ENCODE measurements at regions not wholly inside any gene's neighbourhood (a gene's known extent, or its start where the extent isn't known, plus 50 kb on each side); places are given as distances from the start of the nearest gene placed in this dataset.

DNA sequence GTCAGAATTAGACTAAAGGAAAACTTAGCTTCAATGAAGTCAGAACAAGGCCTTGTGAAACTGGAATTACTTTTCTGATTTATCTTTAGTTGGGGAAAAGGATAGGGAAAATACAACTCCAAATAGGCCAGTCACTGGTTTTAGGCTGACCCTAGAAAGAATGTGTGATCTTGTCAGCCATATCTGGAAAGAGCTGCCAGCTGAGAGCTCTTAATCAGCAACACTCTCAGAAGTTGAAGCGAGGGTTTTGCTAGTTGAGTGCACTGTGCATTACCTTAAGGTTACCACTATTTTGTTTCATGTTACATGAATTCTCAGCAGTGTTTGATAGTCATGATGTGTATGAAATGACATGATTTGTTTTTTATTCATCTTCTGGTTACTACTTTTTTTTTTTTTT lies 905.3 kb upstream of the ALCAM start:
- DNase-seq (ENCODE audit: low read depth in 2 of 2): no peak

DNA sequence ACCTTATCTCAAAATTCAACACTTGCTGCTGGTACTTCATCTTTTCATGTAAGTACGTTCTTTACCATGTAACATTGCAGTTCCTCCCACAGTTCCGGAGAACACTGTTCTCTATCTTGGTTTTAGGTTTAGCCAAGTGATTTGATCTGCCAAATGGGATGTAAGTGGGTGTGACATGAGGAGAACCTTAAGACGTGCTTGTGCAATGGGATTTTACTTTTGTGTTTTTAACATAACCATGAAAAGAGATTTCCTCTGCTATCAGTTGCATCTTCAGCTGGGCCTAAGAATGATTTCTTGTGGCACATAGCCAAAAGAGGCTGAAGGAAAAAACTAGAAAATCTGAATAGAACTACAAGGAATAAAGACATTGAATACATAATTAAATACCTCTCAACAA lies 894.5 kb upstream of the ALCAM start:
- DNase-seq (ENCODE audit: low read depth in 2 of 2): no peak

DNA sequence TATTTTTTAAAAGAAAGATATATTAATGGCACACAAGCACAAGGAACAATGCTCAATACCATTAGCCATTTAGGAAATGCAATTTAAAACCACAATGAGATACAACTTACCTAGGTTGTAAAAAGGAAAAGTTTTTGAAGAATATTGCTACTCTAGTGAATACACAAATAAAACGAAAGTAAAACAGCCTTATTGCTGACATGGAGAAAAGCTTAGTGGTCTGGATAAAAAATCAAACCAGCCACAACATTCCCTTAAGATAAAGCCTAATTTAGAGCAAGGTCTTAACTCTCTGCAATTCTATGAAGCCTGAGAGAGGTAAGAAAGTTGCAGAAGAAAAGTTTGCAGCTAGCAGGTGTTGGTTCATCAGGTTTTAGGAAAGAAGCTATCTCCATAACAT lies 892.7 kb upstream of the ALCAM start:
- no peak for DNase-seq (ENCODE audit: low read depth in 2 of 2)

DNA sequence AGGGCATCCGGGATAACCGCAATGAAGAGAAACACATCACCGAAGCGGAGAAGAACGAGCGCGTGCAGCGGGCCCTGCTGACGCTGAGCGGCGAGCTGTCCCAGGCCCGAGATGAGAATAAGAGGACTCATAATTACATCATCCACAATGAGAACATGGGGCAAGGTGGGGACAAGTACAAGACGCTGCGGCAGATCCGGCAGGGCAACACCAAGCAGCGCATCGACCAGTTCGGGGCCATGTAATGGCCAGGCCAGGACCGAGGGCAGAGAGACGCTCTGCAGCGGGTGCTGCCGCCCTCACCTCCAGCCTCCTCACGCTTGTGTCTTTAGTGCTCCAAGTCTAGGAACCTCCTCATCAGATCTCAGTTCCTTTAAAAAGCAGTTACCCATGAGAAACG lies 863.7 kb upstream of the ALCAM start:
- DNase-seq (ENCODE audit: low read depth in 2 of 2): no peak

DNA sequence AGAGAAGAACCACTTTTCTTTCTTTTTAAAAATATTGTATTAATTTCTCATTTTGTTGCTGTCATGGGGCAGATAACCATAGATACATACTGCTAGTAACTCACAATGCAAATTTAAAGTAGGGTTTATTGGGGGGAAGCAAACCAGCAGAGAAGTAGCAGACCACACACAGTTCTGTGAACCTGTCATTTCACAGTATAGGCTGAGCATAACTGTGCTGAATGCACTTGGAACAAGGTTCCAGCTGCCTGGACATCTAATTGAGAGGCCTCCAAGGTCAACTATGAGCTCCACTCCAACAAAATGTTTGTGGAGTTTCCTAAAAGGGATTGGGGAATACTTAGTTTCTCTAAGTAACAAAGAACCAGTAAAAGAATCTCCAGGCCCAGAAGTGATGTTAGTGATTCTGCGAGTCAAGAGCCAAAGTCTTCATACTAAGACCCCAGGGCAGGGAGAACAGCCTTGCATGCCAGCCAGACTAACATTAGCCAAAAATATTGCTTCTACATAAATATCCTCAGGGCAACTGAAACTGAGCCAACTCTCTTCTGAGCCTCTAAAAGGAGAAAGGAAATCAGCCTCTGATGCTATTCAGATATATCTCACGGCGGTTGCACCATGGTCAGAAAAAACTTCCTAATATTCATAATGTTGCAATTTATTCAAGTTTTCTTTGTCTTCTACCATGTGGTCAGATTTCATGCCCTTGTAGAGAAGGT lies 856.4 kb upstream of the ALCAM start:
- DNase-seq (ENCODE audit: low read depth in 2 of 2): no peak

DNA sequence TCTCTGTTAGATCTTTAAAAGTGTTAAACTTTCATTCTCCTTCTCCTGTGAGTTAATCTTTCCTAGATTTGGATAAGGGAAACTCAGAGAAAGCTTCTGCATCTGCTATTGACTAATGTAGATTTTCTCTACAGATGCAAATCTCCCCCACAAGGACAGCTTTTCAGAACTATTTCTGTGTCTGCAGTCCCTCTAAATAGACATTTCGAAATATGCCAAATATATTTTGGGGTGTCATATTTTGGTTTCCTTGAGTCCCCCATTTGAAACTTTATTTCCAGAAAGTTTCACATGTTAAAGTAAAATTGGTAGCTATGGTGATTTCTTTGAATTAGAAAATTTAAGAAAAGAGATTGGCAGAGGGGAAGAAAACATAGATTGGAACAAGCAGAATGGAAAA lies 852.3 kb upstream of the ALCAM start:
- DNase-seq (ENCODE audit: low read depth in 2 of 2): no peak

DNA sequence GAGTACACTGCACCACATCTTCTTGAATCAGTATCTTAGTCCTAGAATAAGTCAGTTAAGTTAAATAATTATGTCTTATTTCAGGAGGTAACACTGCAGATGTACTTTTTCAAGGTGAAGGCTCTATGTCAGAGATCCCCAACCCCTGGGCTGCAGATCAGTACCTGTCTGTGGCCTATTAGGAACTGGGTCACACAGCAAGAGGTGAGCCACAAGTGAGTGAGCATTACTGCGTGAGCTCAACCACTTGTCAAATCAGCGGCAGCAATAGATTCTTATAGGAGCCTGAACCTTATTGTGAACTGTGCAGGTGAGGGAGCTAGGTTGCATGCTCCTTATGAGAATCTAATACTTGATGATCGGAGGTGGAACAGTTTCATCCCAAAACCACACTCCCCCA lies 851.9 kb upstream of the ALCAM start:
- no peak for DNase-seq (ENCODE audit: low read depth in 2 of 2)

DNA sequence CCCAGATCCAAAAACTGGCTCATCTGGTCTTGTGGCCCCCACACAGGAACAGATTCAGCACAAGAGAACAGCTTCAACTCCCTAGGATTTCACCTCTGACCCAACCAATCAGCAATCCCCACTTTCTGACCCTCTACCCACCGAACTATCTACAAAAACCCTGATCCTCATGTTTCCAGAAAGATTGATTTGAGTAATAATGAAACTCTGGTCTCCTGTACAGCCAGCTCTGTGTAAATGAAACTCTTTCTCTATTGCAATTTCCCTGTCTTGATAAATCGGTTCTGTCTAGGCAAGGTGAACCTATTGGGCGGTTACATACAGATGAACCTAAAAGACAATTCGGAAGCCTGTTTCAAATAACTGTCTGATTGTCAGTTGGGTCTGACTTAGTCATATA lies 847.6 kb upstream of the ALCAM start:
- DNase-seq (ENCODE audit: low read depth in 2 of 2): no peak

DNA sequence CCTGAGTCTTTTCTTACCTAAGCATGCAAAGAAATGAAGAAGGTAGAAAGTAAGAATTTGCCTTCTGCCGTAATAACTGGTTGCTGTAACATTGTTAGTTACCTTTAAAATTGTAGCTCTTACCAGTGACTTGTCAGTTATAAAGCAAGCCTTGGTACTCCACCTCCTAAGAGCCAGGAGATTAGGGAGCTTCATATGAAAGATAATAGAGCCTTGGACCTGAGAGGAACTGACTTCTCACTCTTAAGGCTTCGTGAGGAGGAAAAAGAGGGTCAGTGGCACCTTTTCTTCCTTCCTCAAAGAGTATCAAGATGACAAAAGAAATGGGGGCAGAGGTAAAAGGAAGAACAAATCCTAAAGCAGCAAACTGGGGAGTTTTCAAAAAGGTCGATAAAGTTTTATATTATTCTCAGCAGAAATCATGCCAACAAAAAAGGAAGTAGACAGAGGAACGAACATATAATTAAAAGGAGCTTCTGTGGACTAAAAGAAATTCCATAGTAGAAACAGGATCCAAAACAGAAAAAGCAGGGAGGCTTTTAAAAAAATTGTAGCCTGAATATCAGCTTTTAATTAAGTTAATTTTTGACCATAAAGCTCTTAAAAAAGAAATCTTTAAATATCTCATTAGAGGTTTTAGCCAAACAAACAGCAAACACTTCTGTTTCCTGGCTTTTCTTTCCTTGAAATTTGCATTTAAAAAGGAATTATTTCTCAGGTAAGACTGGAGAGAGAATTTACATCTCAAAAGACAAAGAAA lies 847.1 kb upstream of the ALCAM start:
- no peak for DNase-seq (ENCODE audit: low read depth in 2 of 2)

DNA sequence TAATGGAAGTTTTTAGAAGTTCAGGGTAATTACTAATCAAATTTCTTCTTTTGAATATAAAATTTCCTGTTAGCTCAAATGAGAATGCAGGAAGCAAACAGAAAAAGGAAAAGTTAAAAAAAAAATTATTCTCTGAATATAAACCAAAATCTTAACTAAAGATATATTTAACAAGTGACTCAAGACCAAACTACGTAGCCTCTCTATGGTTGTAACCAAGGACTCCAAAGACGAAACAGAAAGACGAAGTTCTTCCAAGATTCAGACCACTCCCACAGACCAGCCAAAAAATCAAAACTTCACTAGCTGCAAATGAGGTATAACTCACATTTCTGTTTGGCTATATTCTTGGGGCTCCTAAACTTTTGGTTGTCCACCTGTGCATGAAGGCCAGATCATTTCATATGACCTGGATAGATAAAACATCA lies 846.5 kb upstream of the ALCAM start:
- DNase-seq (ENCODE audit: low read depth in 2 of 2): no peak

DNA sequence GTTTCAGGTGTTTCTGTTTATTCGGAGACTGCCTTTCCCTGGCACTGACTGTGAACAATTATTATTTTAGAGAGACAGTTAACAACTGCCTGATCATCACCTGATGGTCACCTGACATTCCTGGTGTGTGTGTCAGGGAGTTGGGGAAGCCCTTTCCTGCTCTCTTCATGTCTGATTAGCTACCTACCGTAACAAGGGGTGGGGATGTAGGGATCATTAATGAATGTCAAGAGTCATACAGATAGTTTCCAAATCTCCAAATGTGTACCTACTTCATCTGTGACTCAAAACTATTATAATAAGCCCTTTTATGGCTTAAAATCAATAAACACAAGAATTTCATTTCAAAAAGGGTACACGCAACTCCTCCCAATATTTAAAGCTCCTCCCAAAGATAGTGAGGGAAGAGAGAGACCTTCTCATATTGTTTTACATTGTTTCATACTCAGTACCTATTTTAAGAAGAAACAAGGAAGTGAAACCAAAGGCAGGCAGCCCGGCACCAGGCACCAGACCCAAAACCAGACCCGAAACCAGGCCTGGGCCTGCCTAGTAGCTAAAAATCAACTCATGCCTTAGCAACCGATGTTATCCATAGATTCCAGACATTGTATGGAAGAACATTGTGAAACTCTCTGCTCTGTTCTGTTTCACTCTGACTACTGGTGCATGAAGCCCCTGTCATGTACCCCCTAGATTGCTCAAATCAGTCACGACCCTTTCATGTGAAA lies 844.9 kb upstream of the ALCAM start:
- no peak for DNase-seq (ENCODE audit: low read depth in 2 of 2)

DNA sequence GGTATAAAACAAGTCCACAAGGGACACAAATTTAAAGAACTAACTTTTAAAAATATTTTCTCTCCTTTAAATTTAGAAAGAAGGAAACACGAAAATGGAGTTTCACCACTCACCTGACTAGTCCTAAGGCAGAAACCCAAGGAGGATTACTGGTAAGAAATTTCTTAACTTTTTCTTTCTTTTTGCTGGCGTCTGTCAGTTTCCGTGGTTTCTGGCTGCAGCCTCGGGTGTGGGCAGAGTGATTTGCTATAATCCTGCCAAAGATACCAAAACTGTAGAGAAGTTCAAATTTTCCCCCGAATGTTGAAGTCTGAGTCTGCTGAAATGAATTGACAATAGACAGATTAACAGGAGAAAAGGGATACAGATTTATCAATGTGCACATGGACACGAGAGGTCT lies 843.6 kb upstream of the ALCAM start:
- DNase-seq (ENCODE audit: low read depth in 2 of 2): no peak

DNA sequence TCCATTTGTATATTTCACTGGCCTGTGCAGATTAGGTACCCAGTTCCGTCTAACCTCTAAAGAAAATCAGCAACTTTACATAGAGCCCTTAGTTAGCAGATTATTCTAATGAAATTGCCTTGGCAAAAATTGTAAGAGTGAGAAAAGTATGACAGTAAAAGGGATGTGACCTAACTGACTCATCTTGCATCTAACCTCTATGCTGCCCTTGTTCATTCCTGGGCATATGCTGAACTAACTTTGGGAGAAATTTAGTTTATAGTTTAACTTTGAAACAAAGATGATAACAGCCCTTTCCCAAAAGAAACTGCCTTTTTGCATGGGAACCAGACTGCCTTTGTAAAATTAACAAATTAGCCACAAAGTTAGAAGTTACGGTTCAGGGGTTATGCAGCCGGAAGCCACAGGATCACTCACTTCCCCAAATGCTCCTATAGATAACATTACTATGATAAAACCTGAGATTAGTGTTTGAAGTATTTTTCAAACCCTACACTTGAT lies 839.8 kb upstream of the ALCAM start:
- no peak for DNase-seq (ENCODE audit: low read depth in 2 of 2)

DNA sequence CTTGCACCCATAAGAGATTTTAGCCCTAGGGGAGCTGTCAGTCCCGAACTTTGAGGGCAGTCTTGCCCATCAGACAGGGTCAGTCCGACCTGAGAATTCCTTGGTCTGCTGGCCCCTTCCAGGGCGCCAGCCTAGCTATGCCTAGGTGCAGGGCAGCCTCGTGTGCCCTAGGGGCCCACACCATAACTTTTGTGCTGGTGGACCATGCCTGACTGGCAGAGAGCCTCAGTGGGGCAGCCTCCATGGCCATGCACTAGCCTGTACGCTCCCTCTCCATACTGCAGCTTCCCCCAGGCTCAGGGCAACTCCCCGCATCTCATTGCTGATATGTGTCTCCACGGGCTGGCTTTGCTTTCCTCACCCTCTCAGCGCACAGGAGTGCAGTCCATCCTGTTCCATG lies 835.8 kb upstream of the ALCAM start:
- DNase-seq (ENCODE audit: low read depth in 2 of 2): no peak

DNA sequence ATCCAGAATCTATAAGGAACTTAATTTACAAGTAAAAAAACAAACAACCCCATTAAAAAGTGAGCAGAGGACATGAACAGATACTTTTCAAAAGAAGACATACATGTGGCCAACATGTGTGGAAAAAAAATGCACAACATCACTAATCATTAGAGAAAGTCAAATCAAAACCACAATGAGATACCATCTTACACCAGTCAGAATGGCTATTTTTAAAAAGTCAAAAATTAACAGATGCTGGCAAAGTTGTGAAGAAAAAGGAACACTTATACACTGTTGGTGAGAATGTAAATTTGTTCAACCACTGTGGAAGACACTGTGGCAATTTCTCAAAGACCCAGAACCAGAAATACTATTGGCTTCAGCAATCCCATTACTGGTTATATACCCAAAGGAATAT lies 830.0 kb upstream of the ALCAM start:
- no peak for DNase-seq (ENCODE audit: low read depth in 2 of 2)

DNA sequence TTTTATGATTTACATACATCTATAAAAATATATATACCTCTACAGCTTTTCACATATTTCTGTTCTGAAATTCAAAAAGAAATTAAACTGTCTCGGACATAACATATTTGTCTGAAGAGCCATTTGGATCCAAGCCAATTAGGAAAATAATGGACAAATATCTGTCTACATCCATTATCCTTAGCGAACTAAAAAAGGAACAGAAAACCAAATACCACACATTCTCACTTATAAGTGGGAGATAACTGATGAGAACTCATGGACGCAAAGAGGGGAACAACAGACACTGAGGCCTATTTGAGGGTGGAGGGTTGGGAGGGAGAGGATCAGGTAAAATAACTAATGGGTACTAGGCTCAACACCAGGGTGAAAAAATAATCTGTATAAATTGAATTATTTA lies 829.4 kb upstream of the ALCAM start:
- no peak for DNase-seq (ENCODE audit: low read depth in 2 of 2)

DNA sequence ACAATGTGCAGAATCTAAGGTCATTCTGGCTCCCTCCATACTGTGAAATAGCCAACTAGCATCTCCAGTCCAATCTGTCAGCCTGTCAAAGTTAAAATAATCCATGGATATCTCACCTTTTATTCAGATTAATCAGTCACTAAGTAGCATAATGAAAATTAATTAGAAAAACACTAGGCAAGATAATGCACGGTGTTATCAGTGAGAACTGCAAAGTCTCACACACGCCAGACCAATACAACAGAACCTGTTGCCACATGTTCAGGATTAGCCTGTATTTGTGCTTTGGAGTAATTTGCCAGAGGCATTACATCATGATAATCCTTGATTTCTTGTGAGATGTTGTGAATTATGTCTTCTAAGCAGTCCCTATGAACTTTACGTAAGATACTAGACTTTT lies 820.4 kb upstream of the ALCAM start:
- DNase-seq (ENCODE audit: low read depth in 2 of 2): no peak

DNA sequence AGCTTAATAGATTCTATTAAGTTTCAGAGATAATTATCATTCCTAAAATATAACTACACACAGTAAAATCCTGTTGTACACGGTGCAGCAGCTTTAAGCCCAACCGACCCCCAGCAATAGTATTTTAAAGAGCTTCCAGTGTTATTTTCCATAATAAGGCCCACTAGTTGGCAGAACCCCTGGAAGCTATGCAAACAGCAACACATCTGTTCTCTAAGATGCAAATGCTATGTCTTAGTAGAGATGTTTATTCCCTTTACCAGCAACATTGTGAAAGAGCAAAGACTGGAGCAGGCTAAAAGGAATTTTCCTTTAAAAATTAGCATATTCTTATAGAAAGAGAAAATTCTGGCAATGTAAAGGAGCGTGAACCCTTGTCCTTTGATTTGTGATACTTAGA lies 819.7 kb upstream of the ALCAM start:
- no peak for DNase-seq (ENCODE audit: low read depth in 2 of 2)

DNA sequence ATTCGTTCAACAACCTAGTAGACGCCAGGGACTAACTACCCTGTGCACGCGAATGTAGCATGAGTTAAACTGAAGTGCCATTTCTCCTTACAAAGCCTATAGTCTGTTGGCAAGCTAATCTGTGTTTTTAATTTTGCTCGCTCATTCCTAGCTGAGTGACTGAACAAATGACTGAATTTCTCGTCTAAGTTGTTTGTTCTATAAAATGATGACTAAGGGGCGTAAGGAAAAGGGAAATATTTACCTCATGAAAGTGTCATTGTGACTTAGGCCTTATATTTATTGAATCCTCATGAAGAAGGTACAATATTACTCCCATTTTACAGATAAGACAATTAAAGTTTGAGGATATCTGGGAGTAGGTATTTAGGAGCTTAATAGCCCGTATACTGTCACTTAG lies 818.3 kb upstream of the ALCAM start:
- DNase-seq (ENCODE audit: low read depth in 2 of 2): no peak

DNA sequence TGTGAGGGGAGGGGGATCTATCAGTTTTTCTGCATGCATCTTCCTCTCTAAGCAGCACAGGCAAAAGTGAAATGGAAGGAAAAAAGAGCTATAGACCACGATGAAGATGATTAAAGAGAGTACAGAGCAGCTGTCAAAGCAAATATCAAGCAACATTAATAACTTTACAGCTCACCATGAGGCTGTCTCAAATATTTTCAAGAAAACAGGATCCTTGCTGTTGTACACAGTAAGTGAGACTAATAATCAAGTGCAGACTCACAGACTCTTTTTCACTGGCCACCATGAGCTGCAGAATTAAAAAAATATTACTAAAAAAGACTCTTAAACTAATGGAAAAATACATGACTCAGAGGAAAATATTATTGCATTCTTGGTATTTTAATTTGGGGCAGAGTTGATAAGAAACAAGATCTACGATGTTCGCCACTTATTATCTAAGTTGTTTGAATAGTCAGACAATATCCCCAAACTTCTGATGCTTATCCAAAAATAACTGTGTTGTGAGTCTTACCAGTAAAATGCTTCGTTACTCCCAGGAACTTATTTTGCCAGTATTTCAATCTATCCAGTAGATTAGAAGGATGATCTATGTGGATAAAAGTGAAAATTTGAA lies 817.5 kb upstream of the ALCAM start:
- no peak for DNase-seq (ENCODE audit: low read depth in 2 of 2)

DNA sequence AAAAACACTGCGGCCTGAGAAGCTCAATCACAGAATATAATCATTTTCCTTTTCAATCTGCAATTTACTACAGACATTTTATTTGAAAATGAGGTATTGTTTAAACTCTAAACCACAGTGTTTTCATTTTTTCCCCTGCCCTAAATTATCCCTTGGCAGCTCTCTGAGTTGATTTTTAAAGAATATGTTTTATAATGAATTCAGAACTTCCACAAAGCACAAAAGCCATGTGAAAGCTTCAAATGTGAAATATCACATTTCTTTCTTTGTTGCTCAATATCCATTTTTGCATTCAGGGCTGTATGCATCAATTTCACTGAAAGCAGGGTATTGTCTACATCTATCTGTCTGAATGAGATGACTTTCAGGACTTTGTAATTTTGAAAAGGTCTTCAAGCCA lies 813.6 kb upstream of the ALCAM start:
- no peak for DNase-seq (ENCODE audit: low read depth in 2 of 2)

DNA sequence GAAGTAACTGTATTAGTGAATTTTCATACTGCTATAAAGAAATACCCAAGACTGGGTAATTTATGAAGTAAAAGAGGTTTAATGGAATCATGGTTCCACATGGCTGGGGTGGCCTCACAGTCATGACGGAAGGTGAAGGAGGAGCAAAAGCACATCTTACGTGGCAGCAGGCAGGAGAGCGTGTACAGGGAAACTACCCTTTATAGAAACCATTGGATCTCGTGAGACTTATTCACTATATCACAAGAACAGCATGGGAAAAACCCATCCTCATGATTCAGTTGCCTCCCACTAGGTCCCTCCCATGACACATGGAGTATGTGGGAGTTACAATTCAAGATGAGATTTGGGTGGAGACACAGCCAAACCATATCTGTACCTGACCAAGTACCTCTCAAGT lies 812.3 kb upstream of the ALCAM start:
- DNase-seq (ENCODE audit: low read depth in 2 of 2): no peak

All from activated CD4-positive, alpha-beta T cell treated with anti-CD3 and anti-CD28 coated beads for 24 hours (primary cell).